IgD-negative memory B cell (primary cell): ENCODE measurements at regions not wholly inside any gene's neighbourhood (a gene's known extent, or its start where the extent isn't known, plus 50 kb on each side); places are given as distances from the start of the nearest gene placed in this dataset.

Source experiments
- H3K27ac Mint-ChIP-seq, 3 donors: one replicate each; pipeline ENCODE4 v1.8.0; 2020 to 2022; ENCODE audit warnings: mild to moderate bottlenecking in 3 of 3, mixed read lengths in 3 of 3, moderate library complexity in 1 of 3
- H3K27me3 Mint-ChIP-seq: one replicate; pipeline ENCODE4 v1.8.0; 2021; ENCODE audit warnings: mixed read lengths
- H3K36me3 Mint-ChIP-seq: one replicate; pipeline ENCODE4 v1.8.0; 2020; ENCODE audit warnings: mild to moderate bottlenecking, mixed read lengths
- H3K4me1 Mint-ChIP-seq, 3 donors: one replicate each; pipeline ENCODE4 v1.8.0; 2020 to 2022; ENCODE audit warnings: mixed read lengths in 3 of 3, mild to moderate bottlenecking in 1 of 3
- H3K4me3 Mint-ChIP-seq, 4 donors: one replicate each; pipeline ENCODE4 v1.8.0; 2020 to 2022; ENCODE audit warnings: mild to moderate bottlenecking in 4 of 4, mixed read lengths in 4 of 4, moderate library complexity in 3 of 4
- H3K9me3 Mint-ChIP-seq, 3 donors: one replicate each; pipeline ENCODE4 v1.8.0; 2020 to 2021; ENCODE audit warnings: mixed read lengths in 3 of 3, mild to moderate bottlenecking in 1 of 3

DNA sequence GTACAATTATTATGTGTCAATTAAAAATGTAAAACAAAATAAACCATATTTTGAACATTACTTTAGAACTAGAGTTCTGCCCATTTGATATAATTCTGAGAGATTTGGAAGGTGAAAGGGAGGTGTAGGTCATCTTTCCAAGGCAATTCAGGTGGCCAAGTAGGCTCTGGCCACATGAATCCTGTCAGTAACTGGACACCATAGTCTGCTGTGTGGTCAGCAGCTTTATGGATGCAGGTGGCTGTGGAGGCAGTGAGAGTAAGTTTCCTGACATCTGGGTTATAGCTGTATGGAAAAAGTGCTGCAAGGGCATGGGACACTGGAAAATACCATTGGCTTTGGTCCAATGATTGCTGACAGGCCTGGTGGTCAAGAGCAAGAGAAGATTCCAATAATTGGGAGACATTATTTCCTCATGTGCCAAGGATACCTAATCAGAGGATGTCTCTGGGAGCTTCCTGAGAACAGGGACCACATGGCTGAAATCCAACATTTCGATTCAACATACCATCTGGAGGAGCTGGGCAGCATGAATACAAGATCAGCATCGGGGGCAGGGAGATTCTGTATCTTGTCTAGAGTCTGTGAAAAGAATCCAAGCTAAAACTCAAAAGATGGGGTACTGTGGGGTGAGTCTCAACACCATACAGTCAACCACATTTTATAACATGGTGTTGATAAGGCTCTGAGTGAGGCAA, 523.1 kb downstream of the MID1IP1 start:
- H3K27me3 Mint-ChIP-seq: peaks cover 15% of the 10 kb centered on the region
- H3K36me3 Mint-ChIP-seq: no peaks in the 10 kb centered on the region
- no peak overlapping the region for H3K27ac Mint-ChIP-seq
- no peaks in the 10 kb centered on the region for H3K9me3 Mint-ChIP-seq
- H3K4me1 Mint-ChIP-seq: peaks cover 0 to 1% (median 0%) of the 10 kb centered on the region in 3 donors
- H3K4me3 Mint-ChIP-seq: no peak overlapping the region

- no peak overlapping the region for H3K4me3 Mint-ChIP-seq
- H3K27ac Mint-ChIP-seq: no peak overlapping the region
- H3K9me3 Mint-ChIP-seq: no peaks in the 10 kb centered on the region
- H3K4me1 Mint-ChIP-seq: peaks cover 0 to 11% (median 5%) of the 10 kb centered on the region in 3 donors
- H3K36me3 Mint-ChIP-seq: peaks cover 3% of the 10 kb centered on the region
- H3K27me3 Mint-ChIP-seq: peaks cover 17% of the 10 kb centered on the region
Observed at GRCh38 chrX:39327255-39327654, 526.0 kb downstream of the MID1IP1 start.

- peak overlapping the region in 1 of 4 donors; percentile 29 for H3K4me3 Mint-ChIP-seq
- peaks cover 3% of the 10 kb centered on the region for H3K36me3 Mint-ChIP-seq
- peaks cover 17% of the 10 kb centered on the region for H3K27me3 Mint-ChIP-seq
- peaks cover 0 to 11% (median 5%) of the 10 kb centered on the region in 3 donors for H3K4me1 Mint-ChIP-seq
- H3K27ac Mint-ChIP-seq: no peak overlapping the region
- H3K9me3 Mint-ChIP-seq: no peaks in the 10 kb centered on the region
Observed at GRCh38 chrX:39327705-39328104, 526.4 kb downstream of the MID1IP1 start.

GRCh38 chrX:39328661-39329060, 527.4 kb downstream of the MID1IP1 start:
- Mint-ChIP-seq H3K9me3 (no peaks in the 10 kb centered on the region), H3K4me3 (no peak overlapping the region), H3K36me3 (peaks cover 3% of the 10 kb centered on the region), H3K4me1 (peaks cover 0 to 11% (median 5%) of the 10 kb centered on the region in 3 donors), H3K27ac (no peak overlapping the region), H3K27me3 (peaks cover 17% of the 10 kb centered on the region)

DNA sequence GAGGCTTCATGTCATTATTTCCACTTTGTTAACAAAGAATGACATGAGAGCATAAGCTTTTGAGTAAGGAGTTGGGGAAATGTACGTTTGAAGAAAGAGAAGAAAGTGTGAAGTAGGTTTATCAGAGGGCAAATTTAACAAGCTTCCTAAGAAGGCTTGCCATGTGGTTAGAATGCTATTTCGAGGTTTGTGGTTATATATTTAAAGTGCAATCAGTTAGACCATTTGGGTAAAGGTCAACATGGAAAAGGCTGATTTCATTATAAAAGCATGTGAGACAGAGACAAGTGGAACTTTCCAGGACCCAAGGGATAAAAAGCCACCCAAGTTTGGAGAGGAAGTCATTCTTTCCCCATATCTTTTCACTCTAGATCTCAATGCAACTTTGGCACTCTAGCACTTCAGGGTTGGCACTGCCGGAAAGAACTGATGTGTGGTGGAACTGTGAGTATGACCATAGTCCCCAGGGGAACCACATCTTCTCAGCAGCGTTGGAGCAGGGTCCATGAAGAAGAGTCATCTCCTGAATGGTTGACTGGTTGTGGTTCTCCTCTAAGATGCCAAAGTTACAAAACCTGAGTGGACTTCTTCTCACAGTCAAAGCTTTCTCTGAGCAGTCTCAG, 529.9 kb downstream of the MID1IP1 start:
- Mint-ChIP-seq H3K4me1 (peaks cover 4 to 13% (median 5%) of the 10 kb centered on the region in 3 donors), H3K27me3 (peaks cover 17% of the 10 kb centered on the region), H3K36me3 (peaks cover 3% of the 10 kb centered on the region), H3K27ac (no peak overlapping the region), H3K9me3 (no peaks in the 10 kb centered on the region), H3K4me3 (no peak overlapping the region)

DNA sequence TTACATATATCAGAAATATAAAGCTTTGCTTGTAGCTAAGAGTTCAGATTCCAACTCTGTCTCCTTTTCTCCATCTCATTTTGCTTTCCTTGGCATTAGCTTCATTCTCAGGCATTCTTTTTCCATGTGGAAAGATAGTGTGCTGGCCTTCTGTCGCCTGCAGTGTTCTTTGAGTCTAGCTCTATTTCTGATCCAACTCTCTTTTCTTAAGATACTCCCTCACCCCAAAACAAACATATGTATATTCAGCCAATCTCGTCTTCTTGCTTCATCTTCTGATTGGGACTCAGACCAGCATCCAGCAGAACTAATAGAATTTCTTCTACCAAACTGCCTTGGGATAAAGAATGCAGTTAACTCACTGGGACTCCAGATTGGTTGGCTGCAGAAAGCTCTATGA, 532.2 kb downstream of the MID1IP1 start:
- Mint-ChIP-seq H3K9me3 (no peaks in the 10 kb centered on the region), H3K36me3 (peaks cover 3% of the 10 kb centered on the region), H3K4me3 (no peak overlapping the region), H3K4me1 (peaks cover 6 to 22% (median 12%) of the 10 kb centered on the region in 3 donors), H3K27me3 (peaks cover 16% of the 10 kb centered on the region), H3K27ac (no peak overlapping the region)

DNA sequence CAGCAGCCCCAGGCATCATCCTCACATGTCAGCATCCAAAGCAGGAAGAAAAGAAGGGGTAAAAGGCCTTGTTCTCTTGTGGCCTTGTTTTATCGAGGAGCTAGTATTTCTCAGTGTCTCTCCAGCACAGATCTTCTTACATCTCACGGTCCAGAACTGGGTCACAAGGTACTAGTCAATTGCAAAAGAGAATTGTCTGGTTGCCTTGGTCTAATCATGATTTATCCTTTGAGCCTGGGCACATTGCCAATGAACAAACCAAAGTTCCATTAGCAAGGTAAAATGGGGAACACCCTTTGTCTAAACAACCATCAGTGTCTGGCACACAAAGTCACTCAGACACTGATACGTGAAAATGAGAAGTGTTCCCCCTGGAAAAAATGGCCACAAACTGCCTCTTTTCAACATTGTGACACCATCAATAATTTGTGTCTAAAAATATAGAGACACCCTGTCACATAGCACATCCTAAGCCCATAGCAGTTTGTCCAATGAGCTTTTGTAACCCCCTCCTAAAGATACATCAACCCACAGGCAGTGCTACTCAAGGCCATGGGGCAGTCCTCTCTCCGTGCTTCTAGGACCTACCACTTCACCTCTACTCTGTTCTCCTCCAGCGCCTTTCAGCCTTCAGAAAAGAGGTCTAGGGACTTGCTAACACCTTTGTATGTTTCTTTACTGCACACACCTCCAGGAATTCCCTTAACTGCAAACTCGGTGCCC, 534.4 kb downstream of the MID1IP1 start:
- Mint-ChIP-seq H3K9me3 (peaks cover 0 to 5% (median 2%) of the 10 kb centered on the region in 3 donors), H3K27ac (no peak overlapping the region), H3K36me3 (peaks cover 3% of the 10 kb centered on the region), H3K27me3 (peaks cover 6% of the 10 kb centered on the region), H3K4me1 (peaks cover 6 to 22% (median 12%) of the 10 kb centered on the region in 3 donors), H3K4me3 (no peak overlapping the region)

DNA sequence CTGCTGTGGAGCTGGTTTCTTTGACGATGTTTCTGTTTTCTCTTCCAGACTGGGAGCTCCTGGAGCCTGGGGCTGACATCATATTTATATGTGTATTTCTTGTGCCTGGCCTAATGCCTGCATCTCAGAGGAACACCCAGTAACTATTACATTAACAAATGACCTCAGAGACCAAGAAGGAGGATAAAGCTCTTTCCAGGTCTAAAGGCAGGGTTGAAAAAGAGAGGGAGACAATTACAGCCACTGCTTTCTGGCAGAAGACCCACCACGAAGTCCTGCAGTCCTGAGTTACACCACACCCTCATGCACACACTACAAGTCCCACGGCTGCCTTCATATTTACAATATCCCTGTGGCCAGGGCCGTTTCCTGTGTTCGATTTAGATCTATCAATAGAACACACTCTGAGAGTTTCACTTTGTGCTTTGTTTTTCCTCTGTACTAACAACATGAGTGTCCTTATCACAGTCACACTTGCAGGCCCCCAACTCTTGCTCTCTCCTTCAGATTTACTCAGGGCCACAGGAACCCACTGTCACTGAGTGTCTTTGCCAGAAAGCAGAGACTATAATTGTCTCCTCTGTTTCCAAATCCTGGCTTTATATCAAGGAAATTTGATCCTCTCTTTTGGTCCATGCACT, 535.5 kb downstream of the MID1IP1 start:
- H3K27ac Mint-ChIP-seq: peak overlapping the region in 1 of 3 donors; percentile 47

DNA sequence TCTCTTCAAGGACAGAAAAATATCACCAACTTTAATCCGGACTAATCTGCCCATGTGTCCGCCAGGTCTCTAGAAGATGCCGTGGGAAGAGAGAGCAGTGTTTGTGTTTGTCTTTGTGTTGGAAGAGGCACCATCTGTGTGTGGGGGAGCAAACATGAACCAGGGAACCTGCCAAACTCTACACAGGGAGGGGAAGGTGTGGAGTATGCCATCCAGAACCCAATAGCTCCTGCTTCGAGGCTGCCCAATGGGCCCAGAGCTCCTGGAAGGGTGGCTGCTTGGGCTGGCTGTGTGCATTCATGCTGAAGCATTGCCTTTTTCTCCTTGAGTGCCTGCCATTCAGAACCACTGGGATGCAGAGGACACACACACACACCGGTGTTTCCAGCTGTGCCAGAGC, 536.2 kb downstream of the MID1IP1 start:
- Mint-ChIP-seq H3K27ac (peak overlapping the region in 1 of 3 donors; percentile 47), H3K27me3 (peaks cover 8% of the 10 kb centered on the region), H3K9me3 (peaks cover 0 to 5% (median 2%) of the 10 kb centered on the region in 3 donors), H3K4me3 (no peak overlapping the region), H3K36me3 (no peaks in the 10 kb centered on the region), H3K4me1 (peaks cover 3 to 12% (median 11%) of the 10 kb centered on the region in 3 donors)

More for the DNA sequence above, 535.5 kb downstream of the MID1IP1 start:
- Mint-ChIP-seq H3K36me3 (peaks cover 1% of the 10 kb centered on the region), H3K9me3 (peaks cover 0 to 5% (median 2%) of the 10 kb centered on the region in 3 donors), H3K27me3 (peaks cover 10% of the 10 kb centered on the region), H3K4me1 (peaks cover 3 to 13% (median 12%) of the 10 kb centered on the region in 3 donors), H3K4me3 (peak overlapping the region in 2 of 4 donors; percentile 17 to 67)

DNA sequence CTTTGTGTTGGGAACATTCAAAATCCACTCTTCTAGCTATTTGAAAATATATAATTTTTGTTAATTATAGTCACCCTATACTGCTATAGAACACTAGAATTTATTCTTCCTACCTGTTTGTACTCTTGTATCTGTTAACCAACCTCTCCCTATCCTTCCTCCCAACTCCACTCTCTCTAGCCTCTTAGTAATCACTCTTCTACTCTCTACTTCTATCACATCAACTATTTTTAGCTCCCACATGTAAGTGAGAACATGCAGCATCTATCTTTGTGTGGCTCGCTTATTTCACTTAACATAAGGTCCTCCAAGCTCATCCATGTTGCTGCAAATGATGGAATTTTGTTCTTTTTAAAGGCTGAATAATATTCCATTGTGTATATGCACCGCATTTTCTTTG, 537.3 kb downstream of the MID1IP1 start:
- Mint-ChIP-seq H3K9me3 (peaks cover 0 to 5% (median 2%) of the 10 kb centered on the region in 3 donors), H3K27ac (peak overlapping the region in 1 of 3 donors; percentile 65), H3K4me1 (peaks cover 3 to 12% (median 11%) of the 10 kb centered on the region in 3 donors), H3K27me3 (peaks cover 13% of the 10 kb centered on the region), H3K4me3 (no peak overlapping the region), H3K36me3 (no peaks in the 10 kb centered on the region)

DNA sequence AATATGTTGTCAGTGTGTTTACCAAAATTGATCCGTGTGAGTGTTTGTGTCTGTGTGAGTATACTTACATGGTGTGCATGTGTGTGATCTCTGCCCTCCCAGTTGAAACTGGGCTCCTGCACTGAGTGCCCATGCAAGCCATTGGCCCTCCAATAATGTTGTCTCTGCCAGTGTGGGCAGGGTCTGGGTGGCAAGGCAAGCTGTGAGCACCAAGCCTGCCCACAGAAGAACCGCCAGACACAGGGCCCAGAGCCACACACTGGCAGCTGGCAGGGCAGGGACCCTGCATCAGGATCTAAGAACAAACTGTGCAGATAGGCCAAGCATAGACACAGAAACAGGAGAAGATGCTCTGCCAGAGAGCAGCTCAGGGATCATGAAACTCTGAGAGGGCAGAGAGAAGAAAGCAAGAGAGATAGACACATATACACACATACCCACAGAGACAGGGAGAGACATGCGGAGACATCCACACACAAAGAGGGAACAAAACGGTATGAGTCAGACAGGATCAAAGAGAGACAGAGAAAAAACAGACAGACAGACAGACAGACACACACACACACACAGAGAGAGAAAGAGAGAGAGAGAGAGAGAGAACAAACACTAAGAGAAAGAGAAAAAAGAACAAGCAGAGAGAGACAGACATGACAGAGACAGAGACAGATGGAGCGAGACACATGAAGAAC, 555.0 kb downstream of the MID1IP1 start:
- Mint-ChIP-seq H3K36me3 (no peaks in the 10 kb centered on the region), H3K9me3 (peaks cover 0 to 6% (median 1%) of the 10 kb centered on the region in 3 donors), H3K27ac (no peak overlapping the region), H3K27me3 (peaks cover 16% of the 10 kb centered on the region), H3K4me1 (peaks cover 0 to 2% (median 0%) of the 10 kb centered on the region in 3 donors), H3K4me3 (no peak overlapping the region)

GRCh38 chrX:39360101-39360500, 558.8 kb downstream of the MID1IP1 start:
- peaks cover 17% of the 10 kb centered on the region for H3K27me3 Mint-ChIP-seq
- no peak overlapping the region for H3K27ac Mint-ChIP-seq
- peaks cover 0 to 1% (median 0%) of the 10 kb centered on the region in 3 donors for H3K9me3 Mint-ChIP-seq
- H3K4me3 Mint-ChIP-seq: no peak overlapping the region
- H3K36me3 Mint-ChIP-seq: no peaks in the 10 kb centered on the region
- H3K4me1 Mint-ChIP-seq: peaks cover 0 to 2% (median 0%) of the 10 kb centered on the region in 3 donors

DNA sequence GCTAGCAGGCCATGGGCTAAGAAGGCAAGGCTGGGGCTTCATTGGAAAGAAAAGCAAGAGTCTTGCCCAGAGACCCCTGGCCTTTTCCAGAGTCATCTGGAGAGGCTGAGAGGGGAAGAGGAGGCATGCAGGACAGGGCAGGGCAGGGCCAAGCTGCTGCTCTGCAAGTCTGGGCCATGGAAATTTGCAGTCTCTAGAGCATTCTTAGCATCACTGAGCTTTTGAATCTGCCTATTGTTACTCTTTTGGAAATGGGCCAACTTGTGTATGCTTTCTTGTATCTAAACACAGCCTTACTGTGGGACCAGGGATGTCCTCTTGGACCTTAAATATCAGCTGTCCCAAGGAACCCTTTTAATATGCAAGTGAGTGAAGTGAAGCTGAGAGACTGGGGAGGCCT, 560.5 kb downstream of the MID1IP1 start:
- H3K9me3 Mint-ChIP-seq: peaks cover 0 to 1% (median 0%) of the 10 kb centered on the region in 3 donors
- H3K27ac Mint-ChIP-seq: no peak overlapping the region
- peaks cover 14% of the 10 kb centered on the region for H3K27me3 Mint-ChIP-seq
- H3K4me3 Mint-ChIP-seq: no peak overlapping the region
- H3K36me3 Mint-ChIP-seq: no peaks in the 10 kb centered on the region
- H3K4me1 Mint-ChIP-seq: no peaks in the 10 kb centered on the region

DNA sequence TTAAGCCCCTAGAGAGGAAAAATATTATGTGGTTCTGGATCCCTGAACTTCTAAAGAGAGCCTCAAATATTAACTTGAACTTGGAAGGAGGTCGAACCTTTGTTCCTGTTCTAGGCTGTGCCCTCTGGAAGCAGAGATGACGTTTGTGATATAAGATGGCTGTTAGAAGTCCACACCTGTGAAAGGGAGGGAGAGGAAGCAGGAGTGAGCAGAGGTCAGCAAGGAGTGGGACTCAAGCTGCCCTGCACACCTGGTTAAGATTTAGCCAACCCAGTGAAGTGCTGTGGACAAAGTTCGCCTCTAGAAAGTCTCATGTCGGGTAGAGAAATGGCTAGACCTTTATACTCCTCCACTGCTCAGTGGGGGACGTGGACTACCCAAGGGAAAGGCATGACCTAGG, 566.2 kb downstream of the MID1IP1 start:
- Mint-ChIP-seq H3K4me1 (no peaks in the 10 kb centered on the region), H3K27me3 (peaks cover 10% of the 10 kb centered on the region), H3K9me3 (peaks cover 0 to 3% (median 0%) of the 10 kb centered on the region in 3 donors), H3K4me3 (no peak overlapping the region), H3K36me3 (no peaks in the 10 kb centered on the region), H3K27ac (no peak overlapping the region)
